HCT116 (cell line): ENCODE measurements at regions not wholly inside any gene's neighbourhood (a gene's known extent, or its start where the extent isn't known, plus 50 kb on each side); places are given as distances from the start of the nearest gene placed in this dataset.

Experiments used
- ATAC-seq: fragments of 200-7000 bp; cut with Tn5 transposase; 2 replicates; pipeline ENCODE4 v1.9.1; 2020; ENCODE audit warnings: mild to moderate bottlenecking, moderate library complexity
- BruUV-seq: library from RNA; stranded (reverse); fragments of 400-500 nt; replicated peaks from 2 replicates; lab custom pipeline; 2021; lab: Mats Ljungman, UMichigan
- CTCF ChIA-PET: fragments of 300-600 bp; sonication (Branson Sonifier 250); formaldehyde crosslinking; loops from one replicate; lab custom pipeline; 2021; ENCODE audit warnings: antibody characterized with exemption; lab: Charles Lee
- POLR2A ChIA-PET: fragments of 300-600, 350-600 bp; sonication (Branson Sonifier 250); formaldehyde crosslinking; loops from one replicate; lab custom pipeline; 2021; ENCODE audit warnings: antibody characterized with exemption; lab: Charles Lee
- RAD21 ChIA-PET, 2 experiments: fragments of 300-600 bp; sonication (Branson Sonifier 250); formaldehyde crosslinking; loops; one replicate each; lab custom pipeline; 2023; ENCODE audit warnings: low total read pairs in 2 of 2; ENCODE audit not compliant: uncharacterized antibody in 2 of 2, unreplicated experiment in 2 of 2, low non-redundant PET in 1 of 2; lab: Charles Lee
- DNase-seq: peaks from one replicate; pipeline ENCODE4 v3.0.0-alpha.2; 2010; ENCODE audit warnings: low read depth, low spot score
- H2AFZ ChIP-seq: fragments of 200-600 bp; shearing (Covaris generic), sonication (generic); 2 replicates; pipeline ENCODE4 v1.6.1; 2017; ENCODE audit warnings: low read depth, mixed run types, mixed read lengths, antibody characterized with exemption, low read length; ENCODE audit not compliant: poor library complexity, severe bottlenecking
- H3K27ac ChIP-seq: 2 replicates; pipeline ENCODE4 v1.5.1; 2012; ENCODE audit warnings: low read depth, low read length
- H3K27me3 ChIP-seq: fragments of 200-600 bp; sonication (generic); 2 replicates; pipeline ENCODE4 v1.6.1; 2016; ENCODE audit warnings: mixed run types, low read length, mixed read lengths; ENCODE audit not compliant: insufficient read depth
- H3K36me3 ChIP-seq, 2 experiments: fragments of 200-500 bp in 1 of 2; fragments of 200-600 bp in 1 of 2; sonication (Bioruptor generic) in 1 of 2; sonication (generic) in 1 of 2; 2 replicates each; pipeline versions ENCODE4 v1.5.1 to v1.6.1; 2014 to 2016; ENCODE audit warnings: low read length in 2 of 2, inconsistent platforms in 1 of 2, mixed read lengths in 1 of 2, mixed run types in 1 of 2; ENCODE audit not compliant: insufficient read depth in 2 of 2, control insufficient read depth in 1 of 2
- H3K4me1 ChIP-seq, 2 experiments: fragments of 200-600 bp in 1 of 2; sonication (generic) in 1 of 2; 2 replicates each; pipeline versions ENCODE4 v1.5.1 to v1.6.1; 2012 to 2017; ENCODE audit warnings: low read length in 2 of 2, inconsistent platforms in 1 of 2, mild to moderate bottlenecking in 1 of 2, mixed read lengths in 1 of 2, mixed run types in 1 of 2, moderate library complexity in 1 of 2; ENCODE audit not compliant: insufficient read depth in 2 of 2, control insufficient read depth in 1 of 2
- H3K4me2 ChIP-seq: fragments of 200-600 bp; sonication (generic); 2 replicates; pipeline ENCODE4 v1.6.1; 2017; ENCODE audit warnings: mixed run types, low read length, mixed read lengths
- H3K4me3 ChIP-seq, 2 experiments: fragments of 200-600 bp in 1 of 2; sonication (generic) in 1 of 2; replicated peaks in 1 of 2; 2 replicates each; pipeline ENCODE4 v1.5.1; 2011 to 2016; ENCODE audit warnings: low read length in 2 of 2, control low read depth in 1 of 2, low read depth in 1 of 2, mild to moderate bottlenecking in 1 of 2, mixed read lengths in 1 of 2, mixed run types in 1 of 2
- H3K79me2 ChIP-seq: fragments of 200-600 bp; sonication (generic); 2 replicates; pipeline ENCODE4 v1.6.1; 2017; ENCODE audit warnings: mild to moderate bottlenecking, mixed run types, low read length, moderate library complexity, mixed read lengths; ENCODE audit not compliant: insufficient read depth
- H3K9ac ChIP-seq: fragments of 200-600 bp; sonication (generic); 2 replicates; pipeline ENCODE4 v1.6.1; 2016; ENCODE audit warnings: low read length, mixed read lengths
- H3K9me2 ChIP-seq: fragments of 200-600 bp; sonication (generic), shearing (Covaris generic); 2 replicates; pipeline ENCODE4 v1.6.1; 2017; ENCODE audit warnings: mixed run types, mild to moderate bottlenecking, moderate library complexity; ENCODE audit not compliant: insufficient read depth
- H3K9me3 ChIP-seq, 2 experiments: fragments of 200-500 bp in 1 of 2; fragments of 200-600 bp in 1 of 2; sonication (Bioruptor generic) in 1 of 2; sonication (generic) in 1 of 2; 2 replicates each; pipeline ENCODE4 v1.6.1; 2014 to 2017; ENCODE audit warnings: low read length in 2 of 2, mixed read lengths in 2 of 2, inconsistent platforms in 1 of 2, low read depth in 1 of 2, mild to moderate bottlenecking in 1 of 2, mixed run types in 1 of 2, moderate library complexity in 1 of 2; ENCODE audit not compliant: control insufficient read depth in 1 of 2, insufficient read depth in 1 of 2
- H4K20me1 ChIP-seq: fragments of 200-600 bp; sonication (generic), shearing (Covaris generic); 2 replicates; pipeline ENCODE4 v1.6.1; 2017; ENCODE audit warnings: mixed run types, mild to moderate bottlenecking, moderate library complexity; ENCODE audit not compliant: insufficient read depth
- CEBPB ChIP-seq: IDR thresholded peaks from 2 replicates; pipeline ENCODE4 v1.6.1; 2012; ENCODE audit warnings: low read depth
- ELF1 ChIP-seq: IDR thresholded peaks from 2 replicates; pipeline ENCODE4 v1.6.1; 2012; ENCODE audit warnings: low read depth, borderline replicate concordance
- EZH2phosphoT487 ChIP-seq: fragments of 200-600 bp; IDR thresholded peaks from 2 replicates; pipeline ENCODE4 v1.6.1; 2018; ENCODE audit warnings: antibody characterized with exemption, borderline replicate concordance
- FOSL1 ChIP-seq: IDR thresholded peaks from 2 replicates; pipeline ENCODE4 v1.6.1; 2012; ENCODE audit warnings: low read depth
- JUND ChIP-seq: IDR thresholded peaks from 2 replicates; pipeline ENCODE4 v1.6.1; 2012
- POLR2A ChIP-seq: IDR thresholded peaks from 2 replicates; pipeline ENCODE4 v1.7.0; 2011; ENCODE audit warnings: borderline replicate concordance; ENCODE audit not compliant: insufficient read depth, insufficient read length; ENCODE audit errors: extremely low read depth
- POLR2AphosphoS5 ChIP-seq: IDR thresholded peaks from 2 replicates; pipeline ENCODE4 v1.6.1; 2011; ENCODE audit warnings: mild to moderate bottlenecking, low read depth, low read length, moderate library complexity
- RAD21 ChIP-seq: IDR thresholded peaks from 2 replicates; pipeline ENCODE4 v1.6.1; 2012; ENCODE audit warnings: low read depth, mild to moderate bottlenecking
- SIN3A ChIP-seq: IDR thresholded peaks from 2 replicates; pipeline ENCODE4 v1.6.1; 2012; ENCODE audit warnings: low read depth
- SP1 ChIP-seq: IDR thresholded peaks from 2 replicates; pipeline ENCODE4 v1.6.1; 2012; ENCODE audit warnings: low read depth
- SRF ChIP-seq: IDR thresholded peaks from 2 replicates; pipeline ENCODE4 v1.6.1; 2012; ENCODE audit warnings: low read depth
- TCF7L2 ChIP-seq: IDR thresholded peaks from 2 replicates; pipeline ENCODE4 v1.7.0; 2011; ENCODE audit warnings: borderline replicate concordance, inconsistent platforms; ENCODE audit not compliant: insufficient read depth, insufficient read length; ENCODE audit errors: extremely low read depth
- YY1 ChIP-seq: IDR thresholded peaks from 2 replicates; pipeline ENCODE4 v1.6.1; 2011; ENCODE audit warnings: low read length, low read depth, moderate library complexity, mild to moderate bottlenecking; ENCODE audit not compliant: insufficient replicate concordance; ENCODE audit errors: extremely low read depth
- ZNF274 ChIP-seq: fragments of 200-500 bp; sonication (Bioruptor generic); IDR thresholded peaks from 2 replicates; pipeline ENCODE4 v1.6.1; 2014; ENCODE audit warnings: mild to moderate bottlenecking, low read depth, low read length, inconsistent platforms
- intact Hi-C: fragments of 100-400 bp; cut with micrococcal nuclease; formaldehyde crosslinking; loops from 2 replicates; pipeline ENCODE4 v1.10.0; 2022
- TF ChIP-seq, protein P1 (sequence below), 3 experiments: fragments of 200-600 bp in 1 of 3; sonication (generic) in 1 of 3; IDR thresholded peaks in 2 of 3; conservative IDR thresholded peaks in 1 of 3; 2 replicates each; pipeline ENCODE4 v1.5.1; 2012 to 2017; ENCODE audit warnings: low read depth in 2 of 3, low read length in 2 of 3, antibody characterized with exemption in 1 of 3, borderline replicate concordance in 1 of 3, control low read depth in 1 of 3, mild to moderate bottlenecking in 1 of 3, mixed read lengths in 1 of 3, mixed run types in 1 of 3, moderate library complexity in 1 of 3; ENCODE audit not compliant: insufficient read depth in 1 of 3
- TF ChIP-seq, protein P2 (sequence below): IDR thresholded peaks from 2 replicates; pipeline ENCODE4 v1.6.1; 2012; ENCODE audit warnings: low read depth

DNA sequence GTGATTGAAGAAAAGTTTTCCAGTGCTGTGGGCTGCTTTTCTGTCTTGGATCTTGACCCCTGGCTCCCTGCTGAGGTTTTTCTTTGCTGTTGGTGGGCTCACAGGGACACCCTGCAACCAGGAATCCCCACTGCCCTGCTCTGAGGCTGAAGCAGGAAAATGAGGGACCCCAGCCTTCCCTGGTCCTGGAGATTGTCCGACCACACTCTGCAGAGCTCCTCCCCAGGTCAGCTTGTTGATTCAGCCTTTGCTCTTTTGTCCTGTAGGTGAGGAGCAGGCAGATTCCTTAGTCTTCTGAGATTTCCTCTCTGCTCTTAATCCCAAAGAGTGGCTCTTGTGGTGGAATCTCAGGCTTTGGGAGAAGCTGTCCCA, 194.5 kb downstream of the RPLP1 start:
- H3K9ac ChIP-seq = no peak overlapping the region
- no peaks in the 10 kb centered on the region for H3K36me3 ChIP-seq
- no peak for DNase-seq
- no peak overlapping the region for H2AFZ ChIP-seq
- POLR2A ChIA-PET = no interaction called here
- no peak overlapping the region for H3K4me2 ChIP-seq
- H3K4me1 ChIP-seq = peaks cover 3 to 6% of the 10 kb centered on the region in 2 experiments; a peak in 2 of 4 replicates
- BruUV-seq = no TSS peak
- H3K4me3 ChIP-seq = no peak overlapping the region
- H3K27ac ChIP-seq = no peak overlapping the region
- intact Hi-C loops = no loop called here
- CTCF ChIA-PET = no interaction called here
- H3K27me3 ChIP-seq = peaks cover 49% of the 10 kb centered on the region
- TF ChIP-seq JUND (no peak), EZH2phosphoT487 (no peak), ELF1 (no peak), TCF7L2 (no peak), POLR2AphosphoS5 (no peak), SRF (no peak), SIN3A (no peak), FOSL1 (no peak), YY1 (no peak), CEBPB (no peak), SP1 (no peak), POLR2A (no peak), RAD21 (no peak), ZNF274 (no peak)
- TF ChIP-seq, protein P1, sequence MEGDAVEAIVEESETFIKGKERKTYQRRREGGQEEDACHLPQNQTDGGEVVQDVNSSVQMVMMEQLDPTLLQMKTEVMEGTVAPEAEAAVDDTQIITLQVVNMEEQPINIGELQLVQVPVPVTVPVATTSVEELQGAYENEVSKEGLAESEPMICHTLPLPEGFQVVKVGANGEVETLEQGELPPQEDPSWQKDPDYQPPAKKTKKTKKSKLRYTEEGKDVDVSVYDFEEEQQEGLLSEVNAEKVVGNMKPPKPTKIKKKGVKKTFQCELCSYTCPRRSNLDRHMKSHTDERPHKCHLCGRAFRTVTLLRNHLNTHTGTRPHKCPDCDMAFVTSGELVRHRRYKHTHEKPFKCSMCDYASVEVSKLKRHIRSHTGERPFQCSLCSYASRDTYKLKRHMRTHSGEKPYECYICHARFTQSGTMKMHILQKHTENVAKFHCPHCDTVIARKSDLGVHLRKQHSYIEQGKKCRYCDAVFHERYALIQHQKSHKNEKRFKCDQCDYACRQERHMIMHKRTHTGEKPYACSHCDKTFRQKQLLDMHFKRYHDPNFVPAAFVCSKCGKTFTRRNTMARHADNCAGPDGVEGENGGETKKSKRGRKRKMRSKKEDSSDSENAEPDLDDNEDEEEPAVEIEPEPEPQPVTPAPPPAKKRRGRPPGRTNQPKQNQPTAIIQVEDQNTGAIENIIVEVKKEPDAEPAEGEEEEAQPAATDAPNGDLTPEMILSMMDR (IDR thresholded peaks at IDR 0.05 in 2 of 3, conservative IDR thresholded peaks at IDR 0.05 in 1 of 3; ENCODE audit: borderline replicate concordance in 1 of 3, insufficient read depth in 1 of 3, low read depth in 2 of 3, low read length in 2 of 3) = no peak
- TF ChIP-seq, protein P2, sequence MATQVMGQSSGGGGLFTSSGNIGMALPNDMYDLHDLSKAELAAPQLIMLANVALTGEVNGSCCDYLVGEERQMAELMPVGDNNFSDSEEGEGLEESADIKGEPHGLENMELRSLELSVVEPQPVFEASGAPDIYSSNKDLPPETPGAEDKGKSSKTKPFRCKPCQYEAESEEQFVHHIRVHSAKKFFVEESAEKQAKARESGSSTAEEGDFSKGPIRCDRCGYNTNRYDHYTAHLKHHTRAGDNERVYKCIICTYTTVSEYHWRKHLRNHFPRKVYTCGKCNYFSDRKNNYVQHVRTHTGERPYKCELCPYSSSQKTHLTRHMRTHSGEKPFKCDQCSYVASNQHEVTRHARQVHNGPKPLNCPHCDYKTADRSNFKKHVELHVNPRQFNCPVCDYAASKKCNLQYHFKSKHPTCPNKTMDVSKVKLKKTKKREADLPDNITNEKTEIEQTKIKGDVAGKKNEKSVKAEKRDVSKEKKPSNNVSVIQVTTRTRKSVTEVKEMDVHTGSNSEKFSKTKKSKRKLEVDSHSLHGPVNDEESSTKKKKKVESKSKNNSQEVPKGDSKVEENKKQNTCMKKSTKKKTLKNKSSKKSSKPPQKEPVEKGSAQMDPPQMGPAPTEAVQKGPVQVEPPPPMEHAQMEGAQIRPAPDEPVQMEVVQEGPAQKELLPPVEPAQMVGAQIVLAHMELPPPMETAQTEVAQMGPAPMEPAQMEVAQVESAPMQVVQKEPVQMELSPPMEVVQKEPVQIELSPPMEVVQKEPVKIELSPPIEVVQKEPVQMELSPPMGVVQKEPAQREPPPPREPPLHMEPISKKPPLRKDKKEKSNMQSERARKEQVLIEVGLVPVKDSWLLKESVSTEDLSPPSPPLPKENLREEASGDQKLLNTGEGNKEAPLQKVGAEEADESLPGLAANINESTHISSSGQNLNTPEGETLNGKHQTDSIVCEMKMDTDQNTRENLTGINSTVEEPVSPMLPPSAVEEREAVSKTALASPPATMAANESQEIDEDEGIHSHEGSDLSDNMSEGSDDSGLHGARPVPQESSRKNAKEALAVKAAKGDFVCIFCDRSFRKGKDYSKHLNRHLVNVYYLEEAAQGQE = no peak
- H3K9me2 ChIP-seq = no peaks in the 10 kb centered on the region
- no peaks in the 10 kb centered on the region for H3K9me3 ChIP-seq
- no peaks in the 10 kb centered on the region for H4K20me1 ChIP-seq
- H3K79me2 ChIP-seq = no peaks in the 10 kb centered on the region
- RAD21 ChIA-PET = no interaction called here
- no peak for ATAC-seq
